KOPT-K1 (cell line): ENCODE measurements at regions not wholly inside any gene's neighbourhood (a gene's known extent, or its start where the extent isn't known, plus 50 kb on each side); places are given as distances from the start of the nearest gene placed in this dataset.

ENCODE experiments used
- H3K27ac ChIP-seq: fragments of 200-600 bp; sonication (generic); 2 replicates; pipeline ENCODE4 v1.5.1; 2016; ENCODE audit warnings: antibody characterized with exemption, mild to moderate bottlenecking, low read depth, low read length; ENCODE audit not compliant: poor library complexity, severe bottlenecking
- H3K36me3 ChIP-seq: fragments of 200-600 bp; sonication (generic); 2 replicates; pipeline ENCODE4 v1.5.1; 2017; ENCODE audit warnings: antibody characterized with exemption, mild to moderate bottlenecking, low read length, moderate library complexity; ENCODE audit not compliant: insufficient read depth
- H3K9me3 ChIP-seq: fragments of 200-600 bp; sonication (generic); 2 replicates; pipeline ENCODE4 v1.5.1; 2017; ENCODE audit warnings: antibody characterized with exemption, low read length, mild to moderate bottlenecking; ENCODE audit not compliant: insufficient read depth, poor library complexity, severe bottlenecking

DNA sequence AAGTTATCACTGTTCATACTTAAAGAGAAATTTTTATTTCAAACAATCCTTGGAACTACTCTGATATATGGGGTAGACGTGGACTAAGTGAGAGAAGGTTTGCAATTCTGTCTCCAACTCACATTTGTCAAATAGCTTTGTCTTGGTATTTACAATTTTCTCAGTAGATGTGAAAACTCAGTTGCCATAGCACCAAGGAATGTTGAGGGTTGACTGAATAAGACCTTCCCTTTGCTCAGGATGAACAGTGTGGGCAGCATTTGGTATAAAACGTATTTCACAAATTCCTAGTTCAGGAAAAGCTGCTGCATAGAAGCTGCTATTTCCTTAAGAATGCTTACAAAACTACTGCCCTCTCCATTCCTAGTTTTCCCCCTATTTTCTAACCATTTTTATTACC lies 399.5 kb downstream of the NKX6-1 start:
- Histone ChIP-seq H3K27ac (no peak overlapping the region), H3K9me3 (no peaks in the 10 kb centered on the region), H3K36me3 (no peaks in the 10 kb centered on the region)

DNA sequence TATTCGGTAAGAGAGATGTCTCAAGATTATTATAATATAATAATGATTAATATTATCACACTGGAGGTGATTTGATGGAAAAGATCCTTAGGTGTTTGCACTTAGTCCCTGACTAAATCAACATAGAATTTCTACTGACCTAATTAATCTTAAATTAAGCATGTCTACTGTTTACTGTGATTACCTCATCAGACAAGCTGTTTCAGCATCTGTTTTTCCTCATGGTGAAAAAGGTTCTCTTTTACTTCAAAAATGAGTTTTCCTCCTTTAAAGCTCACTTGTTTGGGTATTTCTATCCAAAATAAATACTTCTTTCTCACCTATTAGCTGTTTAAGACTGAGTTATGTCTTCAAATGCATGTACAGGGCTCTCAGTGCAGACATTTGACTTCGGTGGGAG lies 407.8 kb downstream of the NKX6-1 start:
- Histone ChIP-seq H3K36me3 (no peaks in the 10 kb centered on the region), H3K27ac (no peak overlapping the region), H3K9me3 (no peaks in the 10 kb centered on the region)

GRCh38 chr4:84089652-84090437 lies 409.2 kb downstream of the NKX6-1 start:
- Histone ChIP-seq H3K27ac (no peak overlapping the region), H3K36me3 (no peaks in the 10 kb centered on the region), H3K9me3 (no peaks in the 10 kb centered on the region)

DNA sequence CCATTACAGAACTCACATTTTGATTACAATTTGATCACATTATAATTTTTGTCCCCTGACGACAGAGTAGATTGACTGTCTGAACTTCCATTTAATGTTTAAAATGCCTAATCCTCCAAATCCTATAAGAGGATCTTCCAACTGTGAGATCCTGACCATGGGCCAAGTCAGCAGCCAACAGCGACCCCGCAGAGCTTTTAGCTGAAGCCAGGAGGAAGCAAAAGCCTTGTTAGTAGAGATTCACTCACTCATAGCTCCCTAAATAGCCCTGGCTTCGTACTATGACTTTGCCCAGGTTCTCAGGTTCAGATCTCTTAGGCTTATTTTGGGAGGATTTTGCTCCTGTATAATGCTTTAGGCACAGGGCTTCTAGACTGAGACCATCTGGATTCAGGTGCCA lies 413.1 kb downstream of the NKX6-1 start:
- H3K9me3 ChIP-seq = no peaks in the 10 kb centered on the region
- no peak overlapping the region for H3K27ac ChIP-seq
- no peaks in the 10 kb centered on the region for H3K36me3 ChIP-seq

DNA sequence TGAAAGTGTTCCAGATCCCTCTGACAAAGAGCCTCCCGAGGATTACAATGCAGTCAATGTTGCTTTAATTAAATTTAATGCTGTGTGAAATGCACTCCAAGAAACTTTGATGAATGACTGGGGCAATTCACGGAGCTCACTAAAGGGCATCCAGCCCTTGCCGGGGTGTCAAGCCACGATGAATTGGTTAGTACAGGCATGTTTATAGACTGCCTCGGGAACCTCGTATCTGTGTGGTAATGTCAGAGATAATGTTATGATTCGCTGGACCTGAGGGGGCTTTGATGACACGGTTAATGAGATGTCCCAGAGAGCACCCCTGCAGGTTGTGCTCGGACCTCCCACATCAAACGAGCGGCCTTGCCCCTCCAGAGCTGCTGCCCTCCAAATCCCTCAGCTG lies 428.8 kb downstream of the NKX6-1 start:
- H3K9me3 ChIP-seq = no peaks in the 10 kb centered on the region

DNA sequence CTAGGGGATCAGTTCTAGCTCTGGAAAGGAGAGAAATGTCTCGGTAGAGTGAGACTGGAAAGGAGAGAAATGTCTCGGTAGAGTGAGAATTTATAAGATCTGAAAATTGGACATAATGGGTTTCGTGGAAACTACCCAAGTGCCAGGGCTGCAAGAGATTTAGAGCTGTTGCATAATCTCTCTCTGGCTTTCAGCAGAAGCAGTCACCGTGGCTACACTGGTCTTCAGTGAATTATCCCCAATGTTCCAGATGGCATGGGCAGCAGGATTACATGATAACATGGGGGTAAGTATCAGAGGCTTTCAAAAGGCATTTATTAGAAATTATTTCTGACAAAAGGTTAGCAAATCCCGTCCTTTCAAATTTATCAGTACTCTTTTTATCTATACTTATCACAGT lies 435.5 kb downstream of the NKX6-1 start:
- H3K36me3 ChIP-seq = no peaks in the 10 kb centered on the region
- no peaks in the 10 kb centered on the region for H3K9me3 ChIP-seq
- H3K27ac ChIP-seq = no peak overlapping the region

More for the DNA sequence above, 428.8 kb downstream of the NKX6-1 start:
- Histone ChIP-seq H3K27ac (no peak overlapping the region), H3K36me3 (no peaks in the 10 kb centered on the region)

GRCh38 chr4:84058201-84058600 lies 440.9 kb downstream of the NKX6-1 start:
- no peaks in the 10 kb centered on the region for H3K9me3 ChIP-seq

DNA sequence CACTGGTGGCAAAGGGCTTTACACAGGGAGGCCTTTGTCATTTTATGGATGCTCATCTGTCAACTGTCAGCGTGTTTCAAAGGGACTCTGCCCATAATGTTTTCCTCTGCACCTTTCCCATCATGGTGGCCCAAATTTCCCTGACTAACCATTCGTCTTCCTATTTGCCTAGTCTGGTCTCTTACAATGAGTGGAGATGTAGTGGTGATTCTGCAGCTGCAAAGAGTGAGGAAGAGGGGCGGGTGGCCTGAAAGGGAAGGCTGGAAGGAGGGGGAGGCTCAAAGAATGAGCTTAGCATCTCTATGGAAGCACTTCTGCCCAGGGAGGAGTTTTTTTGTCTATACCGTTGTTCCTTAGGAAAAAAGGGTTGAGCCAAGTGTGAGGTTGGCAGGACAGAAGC lies 447.5 kb downstream of the NKX6-1 start:
- Histone ChIP-seq H3K9me3 (no peaks in the 10 kb centered on the region), H3K36me3 (no peaks in the 10 kb centered on the region), H3K27ac (no peak overlapping the region)

More at GRCh38 chr4:84058201-84058600, 440.9 kb downstream of the NKX6-1 start:
- Histone ChIP-seq H3K27ac (no peak overlapping the region), H3K36me3 (no peaks in the 10 kb centered on the region)

DNA sequence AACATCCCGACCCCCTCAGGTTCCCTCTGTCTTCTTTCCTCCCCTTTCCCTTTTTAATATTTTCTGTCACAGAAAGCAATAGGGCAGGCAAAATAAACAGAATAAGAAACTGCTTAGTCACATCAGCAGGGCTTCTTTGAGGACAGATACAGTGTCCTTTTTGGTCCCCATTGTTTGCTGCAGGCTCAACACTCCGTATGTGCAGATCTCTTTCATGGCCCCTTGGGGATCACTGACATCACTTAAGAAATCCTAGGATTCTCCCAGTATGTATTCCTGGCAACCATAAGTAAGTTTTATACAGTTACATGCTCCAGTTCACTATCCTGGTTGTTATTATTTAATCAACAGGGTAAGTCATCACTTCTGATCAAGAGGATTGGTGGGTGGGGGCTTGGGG lies 448.0 kb downstream of the NKX6-1 start:
- H3K27ac ChIP-seq = no peak overlapping the region
- no peaks in the 10 kb centered on the region for H3K36me3 ChIP-seq
- no peaks in the 10 kb centered on the region for H3K9me3 ChIP-seq

DNA sequence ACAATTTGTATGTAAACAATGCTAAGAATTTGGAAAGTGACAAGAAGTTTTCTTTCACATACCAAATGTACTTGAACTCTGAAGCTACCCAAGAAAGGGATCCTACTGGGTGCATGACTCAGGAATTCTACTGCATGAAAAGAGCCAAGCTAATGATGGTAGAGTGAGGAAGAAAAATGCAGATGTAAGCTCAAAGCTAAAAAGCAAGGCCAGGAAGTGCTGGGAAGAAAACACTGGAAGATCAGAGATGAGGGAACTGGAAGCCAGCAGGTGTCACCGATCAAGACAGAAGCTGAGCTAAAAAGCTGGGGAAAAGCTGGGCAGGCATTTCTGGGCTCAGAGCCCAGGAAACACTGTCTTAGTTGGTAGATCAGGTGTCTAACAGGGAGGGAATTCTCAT lies 449.1 kb downstream of the NKX6-1 start:
- no peaks in the 10 kb centered on the region for H3K36me3 ChIP-seq
- no peaks in the 10 kb centered on the region for H3K9me3 ChIP-seq
- H3K27ac ChIP-seq = no peak overlapping the region

GRCh38 chr4:84046551-84046950 lies 452.5 kb downstream of the NKX6-1 start:
- H3K36me3 ChIP-seq = no peaks in the 10 kb centered on the region

GRCh38 chr4:84041426-84041825 lies 457.7 kb downstream of the NKX6-1 start:
- H3K27ac ChIP-seq = no peak overlapping the region
- no peaks in the 10 kb centered on the region for H3K36me3 ChIP-seq
- no peaks in the 10 kb centered on the region for H3K9me3 ChIP-seq

More at GRCh38 chr4:84046551-84046950, 452.5 kb downstream of the NKX6-1 start:
- Histone ChIP-seq H3K9me3 (no peaks in the 10 kb centered on the region), H3K27ac (no peak overlapping the region)

- H3K9me3 ChIP-seq = no peaks in the 10 kb centered on the region
- no peak overlapping the region for H3K27ac ChIP-seq
- no peaks in the 10 kb centered on the region for H3K36me3 ChIP-seq
These were observed 463.5 kb downstream of the NKX6-1 start for GRCh38 chr4:84035568-84035967.

DNA sequence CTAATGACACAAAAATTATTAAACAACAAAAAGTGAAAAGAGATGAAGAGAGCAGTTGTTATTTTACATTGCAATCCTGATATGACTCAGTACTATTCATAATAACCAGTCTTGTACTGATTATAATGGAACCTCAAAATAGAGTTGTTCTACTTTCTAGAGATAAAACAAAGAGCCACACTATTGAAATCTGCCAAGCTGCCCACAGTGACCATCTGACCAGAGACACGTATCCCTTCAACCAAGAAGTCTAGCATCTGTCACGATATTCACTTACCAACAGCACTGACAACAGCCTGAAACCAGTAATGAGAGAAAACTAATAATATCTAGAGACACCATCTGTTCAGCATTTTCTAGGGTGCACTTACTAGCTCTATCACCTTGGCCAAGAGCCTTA lies 466.7 kb downstream of the NKX6-1 start:
- no peaks in the 10 kb centered on the region for H3K36me3 ChIP-seq
- no peaks in the 10 kb centered on the region for H3K9me3 ChIP-seq
- H3K27ac ChIP-seq = no peak overlapping the region

- H3K27ac ChIP-seq = no peak overlapping the region
- H3K9me3 ChIP-seq = no peaks in the 10 kb centered on the region
- no peaks in the 10 kb centered on the region for H3K36me3 ChIP-seq
These were observed 467.7 kb downstream of the NKX6-1 start for GRCh38 chr4:84031401-84031800.

GRCh38 chr4:84028340-84028739 lies 470.8 kb downstream of the NKX6-1 start:
- Histone ChIP-seq H3K36me3 (no peaks in the 10 kb centered on the region), H3K27ac (no peak overlapping the region), H3K9me3 (no peaks in the 10 kb centered on the region)
